H1 (cell line): ENCODE measurements at regions not wholly inside any gene's neighbourhood (a gene's known extent, or its start where the extent isn't known, plus 50 kb on each side); places are given as distances from the start of the nearest gene placed in this dataset.
A peak's percentile ranks its signal among the peaks of the same experiment; 100 is the strongest.

Experiments used
- CTCF ChIA-PET: fragments of 300-600 bp; sonication (Branson Sonifier 250); formaldehyde crosslinking; loops from one replicate; lab custom pipeline; 2021; ENCODE audit not compliant: partially characterized antibody; lab: Charles Lee
- POLR2A ChIA-PET: fragments of 300-600 bp; sonication (Branson Sonifier 250); formaldehyde crosslinking; loops from one replicate; lab custom pipeline; 2021; ENCODE audit warnings: inconsistent platforms; ENCODE audit not compliant: partially characterized antibody; lab: Charles Lee
- DNase-seq, 2 experiments: peaks; one replicate each; pipeline versions ENCODE4 v3.0.0 to v3.0.0-alpha.2; 2010 to 2022; ENCODE audit warnings: low spot score in 2 of 2, low read depth in 1 of 2, mixed read lengths in 1 of 2
- FAIRE-seq: peaks from 2 replicates; lab custom pipeline; 2011; peaks lifted over from hg19 to GRCh38; lab: Jason Lieb, UNC
- H2AFZ ChIP-seq: 2 replicates; pipeline ENCODE4 v1.8.1; 2012; ENCODE audit warnings: low read length, inconsistent platforms
- H2AK5ac ChIP-seq: 2 replicates; pipeline ENCODE4 v1.6.1; 2013; ENCODE audit warnings: low read depth, low read length
- H2BK120ac ChIP-seq: replicated peaks from 2 replicates; pipeline ENCODE3; 2013; ENCODE audit warnings: low read depth, low read length, inconsistent platforms
- H2BK12ac ChIP-seq: 2 replicates; pipeline ENCODE4 v1.6.1; 2013; ENCODE audit warnings: low read depth, low read length
- H2BK15ac ChIP-seq: 2 replicates; pipeline ENCODE4 v1.6.1; 2013; ENCODE audit warnings: low read length
- H2BK20ac ChIP-seq: 2 replicates; pipeline ENCODE4 v1.6.1; 2013; ENCODE audit warnings: low read length
- H2BK5ac ChIP-seq: 2 replicates; pipeline ENCODE4 v1.6.1; 2013; ENCODE audit warnings: low read depth, low read length
- H3K14ac ChIP-seq: 2 replicates; pipeline ENCODE4 v1.6.1; 2013; ENCODE audit warnings: inconsistent platforms; ENCODE audit not compliant: insufficient read length
- H3K18ac ChIP-seq: 2 replicates; pipeline ENCODE4 v1.6.1; 2013; ENCODE audit warnings: low read length; ENCODE audit errors: extremely low read depth
- H3K23ac ChIP-seq: 2 replicates; pipeline ENCODE4 v1.6.1; 2013; ENCODE audit warnings: inconsistent platforms; ENCODE audit not compliant: insufficient read length
- H3K23me2 ChIP-seq: 2 replicates; pipeline ENCODE4 v1.6.1; 2013; ENCODE audit warnings: low read depth, low read length
- H3K27ac ChIP-seq: 2 replicates; pipeline ENCODE4 v1.6.1; 2011; ENCODE audit warnings: low read depth, low read length, inconsistent platforms
- H3K27me3 ChIP-seq, 4 experiments: replicated peaks in 1 of 4; 1 replicate in 1 of 4; 2 replicates in 3 of 4; pipeline versions ENCODE4 v1.6.1 to v1.8.1; 2011 to 2013; ENCODE audit warnings: low read length in 3 of 4, mild to moderate bottlenecking in 3 of 4, inconsistent platforms in 2 of 4, mixed read lengths in 2 of 4, moderate library complexity in 1 of 4; ENCODE audit not compliant: control insufficient read depth in 3 of 4, insufficient read depth in 3 of 4; ENCODE audit errors: extremely low read depth in 1 of 4
- H3K36me3 ChIP-seq, 4 experiments: 2 replicates each; pipeline versions ENCODE4 v1.6.1 to v1.8.1; 2011 to 2013; ENCODE audit warnings: mild to moderate bottlenecking in 4 of 4, low read length in 3 of 4, moderate library complexity in 2 of 4, control low read depth in 1 of 4, inconsistent platforms in 1 of 4; ENCODE audit not compliant: insufficient read depth in 4 of 4, control insufficient read depth in 2 of 4
- H3K4ac ChIP-seq: replicated peaks from 2 replicates; pipeline ENCODE3; 2013; ENCODE audit warnings: low read length, low read depth, mixed read lengths, inconsistent platforms; ENCODE audit not compliant: insufficient read length
- H3K4me1 ChIP-seq, 4 experiments: replicated peaks in 1 of 4; 1 replicate in 1 of 4; 2 replicates in 3 of 4; pipeline versions ENCODE4 v1.6.1 to v1.8.1; 2011 to 2013; ENCODE audit warnings: low read length in 3 of 4, inconsistent platforms in 2 of 4, mixed read lengths in 1 of 4; ENCODE audit not compliant: insufficient read depth in 4 of 4, control insufficient read depth in 3 of 4
- H3K4me2 ChIP-seq, 2 experiments: 2 replicates each; pipeline versions ENCODE4 v1.6.1 to v1.8.1; 2011 to 2013; ENCODE audit warnings: low read depth in 2 of 2, low read length in 2 of 2, control low read depth in 1 of 2, inconsistent platforms in 1 of 2, mild to moderate bottlenecking in 1 of 2; ENCODE audit not compliant: insufficient read depth in 1 of 2
- H3K4me3 ChIP-seq, 4 experiments: fragments of 200-600, 300-600 bp in 1 of 4; sonication (generic), shearing (Covaris generic), sonication (Bioruptor Twin) in 1 of 4; 2 replicates each; pipeline versions ENCODE4 v1.5.1 to v1.8.1; 2011 to 2016; ENCODE audit warnings: low read length in 4 of 4, low read depth in 3 of 4, control low read depth in 2 of 4, inconsistent platforms in 2 of 4, mild to moderate bottlenecking in 2 of 4, mixed read lengths in 1 of 4, moderate library complexity in 1 of 4; ENCODE audit not compliant: insufficient read depth in 2 of 4; ENCODE audit errors: extremely low read depth in 1 of 4
- H3K56ac ChIP-seq: replicated peaks from 2 replicates; pipeline ENCODE3; 2013; ENCODE audit warnings: low read depth, mild to moderate bottlenecking, mixed read lengths, low read length, inconsistent platforms; ENCODE audit not compliant: insufficient read length
- H3K79me1 ChIP-seq: 2 replicates; pipeline ENCODE4 v1.6.1; 2013; ENCODE audit warnings: low read depth, low read length, control low read depth
- H3K79me2 ChIP-seq, 2 experiments: 2 replicates each; pipeline versions ENCODE4 v1.6.1 to v1.8.1; 2012 to 2013; ENCODE audit warnings: low read length in 2 of 2, mild to moderate bottlenecking in 2 of 2, inconsistent platforms in 1 of 2; ENCODE audit not compliant: insufficient read depth in 2 of 2, control insufficient read depth in 1 of 2
- H3K9ac ChIP-seq, 4 experiments: replicated peaks in 1 of 4; 1 replicate in 1 of 4; 2 replicates in 3 of 4; pipeline versions ENCODE4 v1.6.1 to v1.8.1; 2011 to 2013; ENCODE audit warnings: low read depth in 3 of 4, low read length in 3 of 4, control low read depth in 2 of 4, mild to moderate bottlenecking in 2 of 4, moderate library complexity in 2 of 4, inconsistent platforms in 1 of 4; ENCODE audit errors: extremely low read depth in 1 of 4
- H3K9me3 ChIP-seq, 2 experiments: 2 replicates each; pipeline versions ENCODE4 v1.6.1 to v1.8.1; 2012 to 2013; ENCODE audit warnings: mild to moderate bottlenecking in 2 of 2, moderate library complexity in 2 of 2, control low read depth in 1 of 2, inconsistent platforms in 1 of 2, low read depth in 1 of 2, low read length in 1 of 2, mixed read lengths in 1 of 2; ENCODE audit not compliant: insufficient read depth in 2 of 2
- H4K20me1 ChIP-seq, 2 experiments: replicated peaks in 1 of 2; 2 replicates each; pipeline versions ENCODE3 to v1.8.1; 2011 to 2013; ENCODE audit warnings: inconsistent platforms in 2 of 2, low read length in 2 of 2, mild to moderate bottlenecking in 1 of 2; ENCODE audit not compliant: insufficient read depth in 2 of 2, control insufficient read depth in 1 of 2
- H4K5ac ChIP-seq: 2 replicates; pipeline ENCODE4 v1.6.1; 2013; ENCODE audit warnings: low read length, low read depth, mixed read lengths, inconsistent platforms; ENCODE audit not compliant: insufficient read length
- H4K8ac ChIP-seq: 2 replicates; pipeline ENCODE4 v1.8.0; 2013; ENCODE audit warnings: mild to moderate bottlenecking, moderate library complexity, low read length, inconsistent platforms; ENCODE audit not compliant: insufficient read depth; ENCODE audit errors: extremely low read depth
- H4K91ac ChIP-seq: replicated peaks from 2 replicates; pipeline ENCODE3; 2013; ENCODE audit warnings: low read length, mixed read lengths, inconsistent platforms; ENCODE audit not compliant: insufficient read length
- CEBPB ChIP-seq: IDR thresholded peaks from 2 replicates; pipeline ENCODE4 v1.6.1; 2012; ENCODE audit warnings: low read depth, low read length
- KDM1A ChIP-seq: fragments of 200-600, 300-600 bp; sonication (generic); IDR thresholded peaks from 2 replicates; pipeline ENCODE4 v1.7.1; 2016; ENCODE audit warnings: mild to moderate bottlenecking, low read length, borderline replicate concordance
- RFX5 ChIP-seq: IDR thresholded peaks from 2 replicates; pipeline ENCODE4 v1.6.1; 2011; ENCODE audit warnings: low read depth, low read length, improper control_type of control experiment, borderline replicate concordance
- WGBS, 2 experiments: shearing (Covaris generic) in 1 of 2; methylation state at CpG; one replicate each; pipeline versions ENCODE4 v1.1.6 to v1.1.7; 2013 to 2015; ENCODE audit warnings: low lambda C conversion rate in 2 of 2, mixed read lengths in 2 of 2, inconsistent platforms in 1 of 2, low coverage in 1 of 2, missing lambda C conversion rate in 1 of 2; ENCODE audit not compliant: insufficient replicate concordance in 2 of 2, insufficient coverage in 1 of 2, insufficient read length in 1 of 2; ENCODE audit errors: extremely low coverage in 1 of 2, missing lambda C conversion rate in 1 of 2; 5-methylcytosine and 5-hydroxymethylcytosine counted together

GRCh38 chr4:158964114-158964727 lies 138.7 kb upstream of the RAPGEF2 start:
- Histone ChIP-seq H2AFZ (no peak overlapping the region), H3K27ac (no peak overlapping the region), H2BK15ac (no peak overlapping the region), H3K4me3 (no peak overlapping the region), H3K9me3 (no peaks in the 10 kb centered on the region), H3K18ac (no peak overlapping the region), H4K5ac (no peak overlapping the region), H3K4me2 (no peak overlapping the region), H3K23me2 (no peaks in the 10 kb centered on the region), H3K14ac (no peak overlapping the region), H4K91ac (no peak overlapping the region), H3K4ac (no peak overlapping the region), H3K79me1 (no peaks in the 10 kb centered on the region), H3K23ac (no peak overlapping the region), H3K79me2 (no peaks in the 10 kb centered on the region), H2BK120ac (no peak overlapping the region), H4K20me1 (no peaks in the 10 kb centered on the region), H2AK5ac (no peak overlapping the region), H3K9ac (no peak overlapping the region), H3K4me1 (peaks cover 0 to 7% (median under 1%) of the 10 kb centered on the region in 4 experiments; a peak in 1 of 7 replicates), H3K36me3 (no peaks in the 10 kb centered on the region), H2BK5ac (no peak overlapping the region), H2BK12ac (no peak overlapping the region), H3K27me3 (no peaks in the 10 kb centered on the region), H4K8ac (no peak overlapping the region), H2BK20ac (no peak overlapping the region), H3K56ac (no peak overlapping the region)
- TF ChIP-seq KDM1A (peak; percentile 24; the same call in 1 of the 2 replicates), CEBPB (peak; percentile 45; the same call in 1 of the 2 replicates), RFX5 (no peak)
- FAIRE-seq = no peak
- POLR2A ChIA-PET = no interaction called here
- 94% methylated on average over 5 of the region's 5 CpGs; no CpG with 5 or more reads in 1 of the 2 experiments for WGBS, 2 experiments
- no peak for DNase-seq
- CTCF ChIA-PET = interaction anchor here (0.6 to 1.1 kb wide), 3 partner anchors 144 to 478 kb away, joined by 3 read pairs; no protein-coding TSS in a partner anchor
